HepG2 (cell line): ENCODE measurements at regions not wholly inside any gene's neighbourhood (a gene's known extent, or its start where the extent isn't known, plus 50 kb on each side); places are given as distances from the start of the nearest gene placed in this dataset.

Source experiments
- ATAC-seq: fragments of 200-7000 bp; cut with Tn5 transposase; 3 replicates; pipeline ENCODE4 v1.9.1; 2020; ENCODE audit warnings: mild to moderate bottlenecking, moderate library complexity
- BruUV-seq: library from RNA; stranded (reverse); fragments of 400-500 nt; replicated peaks from 2 replicates; lab custom pipeline; 2021; lab: Mats Ljungman, UMichigan
- CTCF ChIA-PET: fragments of 300-600 bp; formaldehyde crosslinking; extraction: SDS; loops from one replicate; lab custom pipeline; 2021; ENCODE audit warnings: low total read pairs, inconsistent platforms, low intra/inter-chr PET ratio; lab: Yijun Ruan, JAX
- POLR2A ChIA-PET: fragments of 350-600 bp; sonication (Branson Sonifier 250); formaldehyde crosslinking; loops from one replicate; lab custom pipeline; 2020; ENCODE audit warnings: antibody characterized with exemption, inconsistent platforms; lab: Yijun Ruan, JAX
- DNase-seq: peaks from one replicate; pipeline ENCODE4 v3.0.0-alpha.2; 2015; ENCODE audit warnings: low spot score
- FAIRE-seq: peaks from 3 replicates; lab custom pipeline; 2011; peaks lifted over from hg19 to GRCh38; lab: Jason Lieb, UNC
- H2AFZ ChIP-seq: one replicate; pipeline ENCODE4 v1.6.1; 2011; ENCODE audit warnings: low read length, inconsistent platforms
- H3K27ac ChIP-seq: fragments of 300-600 bp; 3 replicates; pipeline ENCODE4 v1.8.0; 2011; ENCODE audit warnings: mixed run types, mild to moderate bottlenecking, mixed read lengths, low read length, inconsistent platforms; ENCODE audit not compliant: insufficient read depth; ENCODE audit errors: extremely low read length
- H3K27me3 ChIP-seq, 2 experiments: fragments of 200-600 bp in 1 of 2; 2 replicates in 1 of 2; 3 replicates in 1 of 2; pipeline versions ENCODE4 v1.6.0 to v1.8.0; 2011; ENCODE audit warnings: low read length in 2 of 2, mild to moderate bottlenecking in 2 of 2, moderate library complexity in 2 of 2, inconsistent platforms in 1 of 2; ENCODE audit not compliant: insufficient read depth in 2 of 2, control insufficient read depth in 1 of 2
- H3K36me3 ChIP-seq, 2 experiments: fragments of 200-600 bp in 1 of 2; replicated peaks in 1 of 2; 2 replicates in 1 of 2; 3 replicates in 1 of 2; pipeline versions ENCODE4 v1.5.1 to v1.8.0; 2011; ENCODE audit warnings: low read length in 2 of 2, inconsistent platforms in 1 of 2; ENCODE audit not compliant: insufficient read depth in 2 of 2, control insufficient read depth in 1 of 2
- H3K4me1 ChIP-seq: 2 replicates; pipeline ENCODE4 v1.5.1; 2012; ENCODE audit warnings: low read length, inconsistent platforms; ENCODE audit not compliant: insufficient read depth
- H3K4me2 ChIP-seq: 2 replicates; pipeline ENCODE4 v1.6.0; 2011; ENCODE audit warnings: low read depth, low read length, inconsistent platforms
- H3K4me3 ChIP-seq, 3 experiments: fragments of 200-600 bp in 1 of 3; sonication (generic), shearing (Covaris generic) in 1 of 3; replicated peaks in 1 of 3; 2 replicates each; pipeline ENCODE4 v1.5.1; 2011 to 2016; ENCODE audit warnings: low read length in 3 of 3, inconsistent platforms in 2 of 3, low read depth in 2 of 3, mild to moderate bottlenecking in 2 of 3, control low read depth in 1 of 3, mixed read lengths in 1 of 3; ENCODE audit not compliant: insufficient read depth in 1 of 3
- H3K79me2 ChIP-seq: one replicate; pipeline ENCODE4 v1.6.1; 2011; ENCODE audit warnings: low read length, inconsistent platforms; ENCODE audit not compliant: insufficient read depth
- H3K9ac ChIP-seq: 2 replicates; pipeline ENCODE4 v1.6.0; 2011; ENCODE audit warnings: mild to moderate bottlenecking, low read depth, low read length, inconsistent platforms; ENCODE audit not compliant: insufficient read depth
- H3K9me3 ChIP-seq: 2 replicates; pipeline ENCODE4 v1.5.1; 2012; ENCODE audit warnings: mild to moderate bottlenecking, low read length
- H4K20me1 ChIP-seq: 2 replicates; pipeline ENCODE4 v1.6.0; 2011; ENCODE audit warnings: inconsistent platforms, mild to moderate bottlenecking, low read length, moderate library complexity; ENCODE audit not compliant: insufficient read depth
- ERF ChIP-seq: IDR thresholded peaks from 2 replicates; pipeline ENCODE4 v1.6.1; 2018; ENCODE audit warnings: missing biosample characterization, missing genetic modification reagents
- JUND ChIP-seq: sonication (generic); formaldehyde crosslinking; IDR thresholded peaks from 2 replicates; pipeline ENCODE4 v1.8.0; 2022; ENCODE audit warnings: mild to moderate bottlenecking, missing genetic modification reagents
- KAT7 ChIP-seq: IDR thresholded peaks from 2 replicates; pipeline ENCODE4 v1.6.1; 2018; ENCODE audit warnings: borderline replicate concordance, missing compliant biosample characterization
- KAT8 ChIP-seq: IDR thresholded peaks from 2 replicates; pipeline ENCODE4 v1.6.1; 2016; ENCODE audit warnings: missing genetic modification reagents, missing compliant biosample characterization
- KDM5B ChIP-seq: sonication (generic); formaldehyde crosslinking; IDR thresholded peaks from 2 replicates; pipeline ENCODE4 v1.4.0; 2020; ENCODE audit warnings: missing genetic modification reagents, mild to moderate bottlenecking, borderline replicate concordance
- MAX ChIP-seq: IDR thresholded peaks from 2 replicates; pipeline ENCODE4 v1.6.1; 2012; ENCODE audit warnings: inconsistent platforms
- MTA1 ChIP-seq: sonication (generic); formaldehyde crosslinking; IDR thresholded peaks from 2 replicates; pipeline ENCODE4 v1.4.0; 2020; ENCODE audit warnings: missing genetic modification reagents, mild to moderate bottlenecking, borderline replicate concordance
- PREB ChIP-seq: sonication (generic); formaldehyde crosslinking; IDR thresholded peaks from 2 replicates; pipeline ENCODE4 v1.4.0; 2020; ENCODE audit warnings: missing genetic modification reagents
- STAT5B ChIP-seq: sonication (generic); formaldehyde crosslinking; IDR thresholded peaks from 2 replicates; pipeline ENCODE4 v1.4.0; 2020; ENCODE audit warnings: missing genetic modification reagents
- TCF12 ChIP-seq, 2 experiments: fragments of 450-650 bp in 1 of 2; sonication (generic) in 1 of 2; formaldehyde crosslinking in 1 of 2; IDR thresholded peaks; 2 replicates each; pipeline versions ENCODE4 v1.6.1 to v1.8.0; 2017 to 2022; ENCODE audit warnings: antibody characterized with exemption in 1 of 2, mild to moderate bottlenecking in 1 of 2, missing genetic modification reagents in 1 of 2, moderate library complexity in 1 of 2
- TSC22D2 ChIP-seq: sonication (generic); formaldehyde crosslinking; IDR thresholded peaks from 2 replicates; pipeline ENCODE4 v1.5.1; 2020; ENCODE audit warnings: missing genetic modification reagents, mild to moderate bottlenecking, borderline replicate concordance
- XBP1 ChIP-seq: sonication (generic); formaldehyde crosslinking; IDR thresholded peaks from 2 replicates; pipeline ENCODE4 v1.5.0; 2020; ENCODE audit warnings: missing genetic modification reagents
- ZNF24 ChIP-seq: fragments of 450-650 bp; IDR thresholded peaks from 2 replicates; pipeline ENCODE4 v1.6.1; 2017; ENCODE audit warnings: antibody characterized with exemption, mild to moderate bottlenecking
- ZNF414 ChIP-seq: sonication (generic); formaldehyde crosslinking; IDR thresholded peaks from 2 replicates; pipeline ENCODE4 v1.5.0; 2020; ENCODE audit warnings: missing genetic modification reagents
- ZNF484 ChIP-seq: sonication (generic); formaldehyde crosslinking; IDR thresholded peaks from 2 replicates; pipeline ENCODE4 v1.5.1; 2020; ENCODE audit warnings: mild to moderate bottlenecking, low read depth, missing genetic modification reagents, borderline replicate concordance
- ZNF562 ChIP-seq: sonication (generic); formaldehyde crosslinking; IDR thresholded peaks from 2 replicates; pipeline ENCODE4 v1.8.0; 2022; ENCODE audit warnings: missing genetic modification reagents, borderline replicate concordance
- ZNF709 ChIP-seq: sonication (generic); formaldehyde crosslinking; IDR thresholded peaks from 2 replicates; pipeline ENCODE4 v1.5.0; 2020; ENCODE audit warnings: mild to moderate bottlenecking, missing genetic modification reagents
- ZSCAN21 ChIP-seq: sonication (generic); formaldehyde crosslinking; IDR thresholded peaks from 2 replicates; pipeline ENCODE4 v1.8.0; 2022; ENCODE audit warnings: mild to moderate bottlenecking, missing genetic modification reagents, moderate library complexity, borderline replicate concordance
- ZSCAN25 ChIP-seq: sonication (generic); formaldehyde crosslinking; IDR thresholded peaks from 2 replicates; pipeline ENCODE4 v1.8.0; 2022; ENCODE audit warnings: mild to moderate bottlenecking, missing genetic modification reagents
- WGBS: methylation state at CpG from one replicate; pipeline ENCODE4 v1.1.6; 2017; ENCODE audit warnings: low lambda C conversion rate; 5-methylcytosine and 5-hydroxymethylcytosine counted together
- in situ Hi-C: cut with HindIII; loops from 2 replicates; pipeline ENCODE4 v1.10.0; 2017; ENCODE audit warnings: low pct_unique_long_range_greater_than_20kb; ENCODE audit not compliant: extremely low pct_ligation_motif_present
- intact Hi-C: fragments of 100-400 bp; cut with micrococcal nuclease; formaldehyde crosslinking; loops from one replicate; pipeline ENCODE4 v1.10.0; 2022; ENCODE audit not compliant: unreplicated experiment

- Histone ChIP-seq H3K79me2 (no peaks in the 10 kb centered on the region), H3K4me2 (no peak overlapping the region), H4K20me1 (no peaks in the 10 kb centered on the region), H3K27me3 (peaks cover 0 to 1% of the 10 kb centered on the region in 2 experiments; a peak in 1 of 5 replicates), H3K9me3 (peaks cover 10% of the 10 kb centered on the region; the same call in 1 of the 2 replicates), H2AFZ (no peak overlapping the region), H3K4me1 (no peaks in the 10 kb centered on the region), H3K27ac (no peak overlapping the region), H3K4me3 (no peak overlapping the region), H3K9ac (no peak overlapping the region), H3K36me3 (no peaks in the 10 kb centered on the region)
- FAIRE-seq: no peak
- no peak for TF ChIP-seq KAT7 (CRISPR knock-in tag)
- TF ChIP-seq KAT8 (CRISPR knock-in tag): no peak
- TF ChIP-seq ZNF562 (CRISPR knock-in tag): no peak
- ChIA-PET POLR2A (no interaction called here), CTCF (no interaction called here)
- no TSS peak for BruUV-seq
- no peak for ATAC-seq
- DNase-seq: no peak
- intact Hi-C loops (no loop called here), in situ Hi-C loops (no loop called here)
- WGBS: 42% methylated on average over 8 of the region's 10 CpGs
Observed at GRCh38 chr10:120989996-120990598, 138.9 kb downstream of the WDR11 start.

- intact Hi-C loops (no loop called here), in situ Hi-C loops (no loop called here)
- CTCF ChIA-PET: no interaction called here
- H3K27ac ChIP-seq: no peak overlapping the region
- H3K9me3 ChIP-seq: peaks cover 10% of the 10 kb centered on the region; the same call in 1 of the 2 replicates
- no peaks in the 10 kb centered on the region for H3K36me3 ChIP-seq
- FAIRE-seq (no peak), DNase-seq (no peak), ATAC-seq (no peak)
- no peak overlapping the region for H3K9ac ChIP-seq
- no peaks in the 10 kb centered on the region for H3K79me2 ChIP-seq
- H3K4me2 ChIP-seq: no peak overlapping the region
- WGBS: no CpG with 5 or more reads among the region's 2 CpGs
- no peak overlapping the region for H3K4me3 ChIP-seq
- no peak overlapping the region for H2AFZ ChIP-seq
- H3K27me3 ChIP-seq: peaks cover 0 to 1% of the 10 kb centered on the region in 2 experiments; a peak in 1 of 5 replicates
- POLR2A ChIA-PET: no interaction called here
- no peaks in the 10 kb centered on the region for H4K20me1 ChIP-seq
- H3K4me1 ChIP-seq: no peaks in the 10 kb centered on the region
- BruUV-seq: no TSS peak
- TF ChIP-seq MAX: no peak
- TF ChIP-seq ZNF484 (CRISPR knock-in tag): no peak
- no peak for TF ChIP-seq TSC22D2 (CRISPR knock-in tag)
- TF ChIP-seq ZNF414 (CRISPR knock-in tag): no peak
- TF ChIP-seq MTA1 (CRISPR knock-in tag): no peak
- no peak for TF ChIP-seq ERF
- TF ChIP-seq PREB: no peak
- no peak for TF ChIP-seq JUND (CRISPR knock-in tag)
- no peak for TF ChIP-seq ZNF709 (CRISPR knock-in tag)
- TF ChIP-seq ZSCAN21: no peak
- no peak for TF ChIP-seq STAT5B (CRISPR knock-in tag)
- TF ChIP-seq ZSCAN25 (CRISPR knock-in tag): no peak
- TF ChIP-seq XBP1 (CRISPR knock-in tag): no peak
- TF ChIP-seq KDM5B (CRISPR knock-in tag): no peak
- TF ChIP-seq TCF12 (IDR thresholded peaks at IDR 0.05): no peak
- TF ChIP-seq TCF12 (CRISPR knock-in tag; IDR thresholded peaks at IDR 0.05): no peak
- no peak for TF ChIP-seq ZNF24
Observed at GRCh38 chr10:120990831-120991230, 139.7 kb downstream of the WDR11 start.
